HG02763 (cell line): ENCODE measurements at regions not wholly inside any gene's neighbourhood (a gene's known extent, or its start where the extent isn't known, plus 50 kb on each side); places are given as distances from the start of the nearest gene placed in this dataset.

ENCODE experiments used
- ATAC-seq: cut with Tn5 transposase; IDR thresholded peaks from one replicate; pipeline ENCODE4 v1.9.1; 2021; ENCODE audit warnings: mild to moderate bottlenecking, moderate library complexity; ENCODE audit not compliant: unreplicated experiment

DNA sequence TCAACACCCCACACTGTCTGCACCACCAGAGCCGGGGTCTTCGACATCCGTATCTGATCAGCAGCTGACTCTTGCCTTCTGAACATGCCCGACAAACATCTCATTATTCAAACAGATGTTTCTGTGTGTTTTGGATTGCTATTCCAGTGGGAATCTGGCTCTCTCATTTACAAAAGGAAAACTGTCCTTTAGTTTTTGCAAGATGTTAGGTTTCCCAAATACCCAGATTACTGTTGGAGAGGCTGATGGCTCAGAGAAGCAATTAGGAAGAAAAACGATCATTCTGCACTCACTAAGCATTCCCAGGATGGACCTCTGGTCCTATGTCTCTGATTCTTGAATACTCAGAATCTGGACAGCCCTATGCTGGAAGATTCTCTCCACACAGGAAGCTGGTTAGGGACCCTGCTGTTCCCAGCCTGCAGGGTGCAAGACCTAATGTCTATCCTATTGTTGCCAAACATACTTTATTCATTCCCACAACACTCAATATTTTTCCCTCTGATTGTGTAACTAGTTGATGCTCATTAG, 532.9 kb downstream of the CDH26 start:
- ATAC-seq = no peak

- ATAC-seq = no peak
These were observed 536.3 kb downstream of the CDH26 start for GRCh38 chr20:60494476-60494875.

DNA sequence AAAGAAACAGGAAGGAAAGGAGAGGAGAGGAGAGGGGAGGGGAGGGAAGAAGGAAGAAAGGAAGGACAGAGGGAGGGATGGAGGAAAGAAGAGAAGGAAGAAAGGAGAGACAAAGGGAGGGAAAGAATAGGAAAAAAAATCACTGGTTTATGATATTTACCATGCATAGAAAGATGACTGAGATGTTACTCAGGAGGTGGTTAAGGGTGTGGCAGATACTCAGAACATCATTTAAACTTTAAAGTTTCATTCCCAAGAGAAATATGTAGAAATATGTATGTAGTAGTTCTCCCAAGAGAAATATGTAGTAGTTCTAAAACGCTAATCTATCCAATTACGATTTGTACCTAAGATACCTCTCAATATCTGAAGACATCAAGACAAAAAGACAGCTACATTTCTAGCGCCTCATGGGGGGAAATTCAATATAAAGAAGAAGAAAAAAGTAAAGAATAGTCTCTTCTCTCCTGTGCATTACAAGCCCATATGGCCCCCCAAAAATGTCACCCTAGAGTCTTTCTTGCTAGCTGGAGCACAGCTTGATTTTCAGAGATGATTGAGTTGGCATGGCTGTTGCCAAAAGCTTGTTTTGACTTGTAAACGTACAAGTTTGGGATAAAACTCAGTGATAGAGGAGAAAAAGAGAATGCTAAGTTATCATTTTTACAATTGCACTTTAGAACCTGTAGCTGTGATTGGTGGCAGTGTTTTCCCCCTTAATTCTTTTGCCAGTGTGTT, 539.2 kb downstream of the CDH26 start:
- ATAC-seq = no peak

GRCh38 chr20:60500038-60500701, 541.9 kb downstream of the CDH26 start:
- ATAC-seq = no peak

- ATAC-seq = no peak
These were observed 542.8 kb downstream of the CDH26 start for GRCh38 chr20:60501048-60501447.

DNA sequence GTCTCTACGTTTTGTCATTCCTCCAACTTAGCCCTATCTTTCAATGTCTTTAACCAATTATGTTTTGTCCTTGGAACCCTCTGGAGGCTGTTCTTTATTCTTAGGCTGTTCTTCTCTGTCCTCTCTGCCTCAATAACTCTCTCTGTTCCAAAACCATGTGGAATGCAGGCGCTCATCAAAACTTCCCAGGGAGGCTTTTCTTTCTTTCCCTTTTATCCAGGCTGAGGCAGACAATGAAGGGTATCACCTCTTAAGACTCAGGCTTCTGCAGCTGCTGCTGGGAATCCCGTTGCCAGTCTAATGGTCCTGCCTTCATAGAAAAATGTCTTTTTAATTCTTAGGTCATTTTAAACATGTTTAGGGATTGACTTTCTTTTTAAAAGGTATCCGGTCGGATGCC, 544.7 kb downstream of the CDH26 start:
- no peak for ATAC-seq

- ATAC-seq = no peak
These were observed 547.2 kb downstream of the CDH26 start for GRCh38 chr20:60505423-60505822.

DNA sequence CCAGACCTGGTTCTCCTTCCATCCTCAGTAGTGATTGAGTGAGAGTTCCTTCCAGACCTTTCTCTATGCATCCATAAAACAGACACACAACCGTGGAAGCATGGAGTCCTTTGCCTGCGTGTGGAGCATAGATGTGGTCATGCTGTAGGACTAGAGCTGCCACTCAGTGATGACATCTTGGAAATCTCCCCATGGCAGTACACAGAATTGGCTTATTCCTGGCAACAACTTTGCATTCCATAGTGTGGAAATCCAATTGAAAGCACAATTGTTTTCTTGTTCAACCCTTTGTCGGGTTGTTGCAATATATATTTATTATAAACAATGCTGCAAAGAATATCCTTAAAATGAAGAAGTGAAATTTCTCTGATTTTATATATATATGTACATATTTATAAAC, 547.8 kb downstream of the CDH26 start:
- no peak for ATAC-seq

DNA sequence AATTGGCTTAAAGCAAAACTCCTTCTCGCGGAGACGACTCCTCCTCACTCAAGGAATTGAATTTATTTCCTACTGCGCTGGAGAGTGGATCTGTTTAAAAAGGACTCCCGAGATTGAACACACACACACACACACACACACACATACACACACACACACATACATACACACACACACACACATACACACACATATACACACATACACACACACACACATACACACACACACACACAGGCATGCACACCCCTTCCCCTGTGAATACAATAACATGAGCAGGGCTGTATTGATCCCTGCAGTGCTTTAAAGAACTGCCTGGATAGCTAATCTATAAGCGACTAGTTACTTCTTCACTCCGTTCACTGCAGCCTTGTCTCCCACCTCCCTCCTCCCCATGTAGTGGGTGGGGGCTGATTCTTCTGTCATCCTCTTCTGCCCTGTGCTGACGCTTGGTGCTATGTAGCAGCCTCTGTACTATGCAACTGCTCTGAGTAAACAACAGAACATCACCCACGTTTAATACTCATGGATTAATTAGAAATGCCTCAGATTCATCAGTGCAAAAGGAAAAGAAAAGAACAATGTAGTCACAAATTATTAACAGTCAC, 549.0 kb downstream of the CDH26 start:
- no peak for ATAC-seq

DNA sequence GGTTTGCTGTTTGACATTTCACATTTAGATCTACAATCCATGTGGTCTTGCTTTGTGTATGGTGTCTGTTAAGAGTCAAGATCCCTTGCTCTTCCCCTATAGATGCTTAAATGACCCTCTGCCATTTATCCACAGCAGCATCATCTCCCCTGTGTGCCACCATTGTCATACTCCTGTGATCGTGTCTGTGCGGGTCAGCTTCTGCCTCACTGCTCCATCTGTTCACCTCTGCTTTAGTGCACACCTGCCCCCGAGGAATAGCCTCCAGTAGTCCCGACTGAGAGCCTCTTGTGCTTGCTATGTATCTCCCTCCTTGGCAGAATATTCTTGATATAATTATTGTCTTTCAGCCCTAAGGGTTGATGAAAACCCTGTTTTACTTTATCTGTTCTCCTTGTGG, 551.2 kb downstream of the CDH26 start:
- no peak for ATAC-seq

- ATAC-seq = no peak
These were observed 552.1 kb downstream of the CDH26 start for GRCh38 chr20:60510356-60510755.

GRCh38 chr20:60512443-60512842, 554.2 kb downstream of the CDH26 start:
- ATAC-seq = no peak

DNA sequence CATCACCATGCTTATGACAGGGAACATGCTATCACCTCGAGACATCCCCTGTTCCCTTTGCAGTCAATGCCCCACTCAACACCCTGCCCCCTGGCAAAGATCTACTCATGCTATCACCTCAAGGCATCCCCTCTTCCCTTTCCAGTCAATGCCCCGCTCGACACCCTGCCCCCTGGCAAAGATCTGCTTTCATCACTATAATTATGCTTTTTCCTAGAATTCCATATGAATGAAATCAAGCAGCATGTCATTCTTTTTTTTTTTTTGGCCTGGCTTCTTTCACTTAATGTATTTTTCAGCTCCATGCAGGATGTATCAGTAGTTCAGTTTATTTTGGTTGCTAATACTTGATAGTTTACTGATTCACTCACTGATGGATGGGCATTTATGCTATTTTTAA, 554.9 kb downstream of the CDH26 start:
- ATAC-seq = no peak

DNA sequence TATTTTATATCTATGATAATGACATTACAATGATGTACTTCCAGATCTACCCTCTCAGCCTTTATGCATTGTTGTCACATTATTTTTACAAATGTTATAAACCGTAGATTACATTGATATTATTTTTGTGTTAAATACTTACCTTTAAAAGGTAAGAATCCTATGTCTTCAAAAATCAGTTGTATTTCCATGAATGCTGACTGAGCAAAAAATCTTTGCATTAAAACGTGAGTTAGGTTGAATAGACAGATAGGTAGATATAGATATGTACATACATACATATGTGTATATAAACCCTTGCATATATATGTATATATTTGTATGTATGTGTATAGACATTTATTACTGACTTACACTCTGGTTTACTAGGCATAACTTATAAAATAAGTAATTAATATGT, 558.2 kb downstream of the CDH26 start:
- ATAC-seq = no peak

- ATAC-seq = no peak
These were observed 559.8 kb downstream of the CDH26 start for GRCh38 chr20:60518022-60518421.

DNA sequence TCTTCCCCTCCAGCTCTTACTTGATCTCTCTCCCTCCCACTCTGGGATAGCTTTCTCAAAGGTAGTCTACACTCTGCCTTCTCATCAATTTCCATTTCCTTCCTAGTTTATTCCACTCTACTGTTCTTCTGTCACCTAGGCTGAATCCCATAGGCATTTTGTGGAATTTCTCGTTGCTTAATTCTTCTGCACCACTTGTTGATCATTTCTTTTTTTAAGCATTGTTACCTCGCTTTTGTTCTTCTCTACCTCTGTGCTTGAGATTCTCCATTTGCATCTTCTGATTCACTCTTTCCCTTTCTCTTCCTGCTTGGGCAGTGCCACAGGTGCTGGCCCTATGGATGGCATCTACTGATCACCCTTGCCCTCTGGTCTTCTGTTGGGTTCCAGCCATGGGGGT, 567.2 kb downstream of the CDH26 start:
- ATAC-seq = no peak

DNA sequence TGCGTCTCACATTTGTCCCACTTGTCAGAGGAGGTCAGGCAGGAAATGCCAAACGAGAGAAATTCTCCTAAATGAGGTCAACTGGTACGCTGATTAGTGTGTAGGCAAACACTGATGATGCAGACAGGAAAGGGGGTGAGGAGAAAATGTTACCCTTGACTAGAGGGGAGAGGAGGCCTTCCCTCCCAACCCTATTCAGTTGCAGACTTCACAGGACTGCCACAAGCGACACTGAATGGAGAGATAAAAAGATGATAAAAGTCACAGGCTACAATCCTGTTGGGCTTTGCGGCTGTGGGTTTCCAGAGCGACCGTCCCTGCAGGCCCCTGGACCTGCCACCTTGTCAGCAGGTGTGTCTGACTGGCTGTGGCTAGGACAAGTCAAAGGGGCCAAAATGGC, 569.4 kb downstream of the CDH26 start:
- ATAC-seq = no peak

DNA sequence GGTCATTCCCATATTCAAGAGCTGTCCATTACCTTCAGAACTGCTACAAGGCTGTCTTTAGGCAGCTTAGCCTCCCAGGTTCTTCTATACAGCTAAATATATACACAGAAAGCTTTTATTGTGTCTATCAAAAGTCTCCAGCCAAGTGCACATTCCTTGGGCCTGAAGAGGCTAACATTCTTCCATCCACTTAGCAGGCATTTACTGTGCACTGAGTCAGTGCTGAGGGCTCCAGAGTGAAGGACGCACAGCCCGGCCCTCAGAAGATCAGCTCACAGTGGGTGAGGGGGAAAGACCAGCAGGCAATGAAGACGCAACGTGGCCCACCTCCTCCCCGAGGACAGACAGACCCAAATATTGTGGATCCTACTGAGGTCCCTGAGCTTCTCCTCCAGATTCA, 569.9 kb downstream of the CDH26 start:
- ATAC-seq = no peak

GRCh38 chr20:60529149-60529548, 570.9 kb downstream of the CDH26 start:
- no peak for ATAC-seq

GRCh38 chr20:60535211-60535610, 577.0 kb downstream of the CDH26 start:
- ATAC-seq = no peak

DNA sequence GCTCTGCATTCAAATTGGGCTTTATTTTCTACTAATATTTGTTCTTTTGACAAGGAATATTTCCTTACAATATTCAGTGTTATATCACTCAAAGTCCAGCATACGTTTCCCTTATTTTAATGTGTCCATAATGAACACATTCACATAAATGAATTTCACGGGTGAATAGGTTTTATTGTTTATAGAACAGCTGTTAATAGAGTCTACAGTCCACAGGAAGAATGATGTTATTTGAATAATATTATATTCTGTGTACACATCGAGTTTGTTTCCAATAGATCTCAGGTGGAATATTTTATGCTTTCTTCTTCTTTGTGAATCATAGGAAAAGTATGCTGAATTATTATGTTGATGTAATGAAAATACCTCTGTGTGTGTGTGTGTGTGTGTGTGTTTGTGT, 582.4 kb downstream of the CDH26 start:
- ATAC-seq = no peak

DNA sequence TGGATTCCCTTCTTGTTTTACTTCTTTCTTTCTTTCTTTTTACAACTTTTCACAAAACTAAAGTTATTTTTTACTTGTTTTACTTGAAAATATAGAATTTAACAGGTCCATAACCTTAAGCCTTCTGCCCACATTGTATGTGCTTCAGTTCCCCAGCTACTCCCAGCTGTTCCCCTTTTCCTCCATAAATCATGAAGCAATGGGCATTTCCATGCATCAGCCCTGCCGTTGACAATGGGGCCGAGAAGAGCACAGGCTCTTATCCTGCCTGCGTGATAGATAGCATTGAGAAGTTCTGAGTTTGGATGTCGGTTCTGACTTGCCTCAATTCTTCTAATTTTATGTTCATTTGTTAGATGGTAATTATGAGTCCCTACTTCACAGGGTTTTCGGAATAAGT, 583.8 kb downstream of the CDH26 start:
- no peak for ATAC-seq
